PC-9 (cell line): ENCODE measurements at regions not wholly inside any gene's neighbourhood (a gene's known extent, or its start where the extent isn't known, plus 50 kb on each side); places are given as distances from the start of the nearest gene placed in this dataset.
"Not testable (repeated sequence)": the region's sequence is repeated elsewhere in the genome, so short reads cannot be mapped to it uniquely, and the experiment has no call there.

Experiments
- BruUV-seq: library from RNA; stranded (reverse); fragments of 400-500 nt; replicated peaks from 2 replicates; lab custom pipeline; 2021; lab: Mats Ljungman, UMichigan
- CTCF ChIA-PET: fragments of 300-600 bp; sonication (Branson Sonifier 250); formaldehyde crosslinking; loops from one replicate; lab custom pipeline; 2022; ENCODE audit warnings: antibody characterized with exemption; lab: Charles Lee
- POLR2A ChIA-PET: fragments of 300-600 bp; sonication (Branson Sonifier 250); formaldehyde crosslinking; loops from one replicate; lab custom pipeline; 2022; ENCODE audit warnings: antibody characterized with exemption; ENCODE audit not compliant: unreplicated experiment; lab: Charles Lee
- DNase-seq, 2 experiments: peaks; one replicate each; pipeline versions ENCODE4 v3.0.0 to v3.0.0-alpha.2; 2015 to 2022; ENCODE audit warnings: mixed read lengths in 1 of 2
- H2AFZ ChIP-seq: fragments of 200-600 bp; sonication (generic); 2 replicates; pipeline ENCODE4 v1.8.1; 2017; ENCODE audit warnings: antibody characterized with exemption
- H3F3A ChIP-seq: fragments of 200-600 bp; sonication (generic); 2 replicates; pipeline ENCODE4 v1.8.1; 2017; ENCODE audit warnings: antibody characterized with exemption, mild to moderate bottlenecking, low read depth; ENCODE audit not compliant: insufficient read depth
- H3K27ac ChIP-seq: fragments of 200-600 bp; sonication (generic); 2 replicates; pipeline ENCODE4 v1.6.1; 2016; ENCODE audit warnings: mixed run types
- H3K27me3 ChIP-seq: fragments of 200-600 bp; sonication (generic); 2 replicates; pipeline ENCODE4 v1.6.1; 2016; ENCODE audit warnings: low read depth, mixed run types; ENCODE audit not compliant: insufficient read depth
- H3K36me3 ChIP-seq: fragments of 200-600 bp; sonication (generic); 2 replicates; pipeline ENCODE4 v1.6.1; 2016; ENCODE audit warnings: low read depth, mixed run types
- H3K4me1 ChIP-seq: fragments of 200-600 bp; sonication (generic); replicated peaks from 2 replicates; pipeline ENCODE4 v1.6.1; 2016; ENCODE audit warnings: mixed run types; ENCODE audit not compliant: insufficient read depth
- H3K4me2 ChIP-seq: fragments of 200-600 bp; sonication (generic); 2 replicates; pipeline ENCODE4 v1.6.1; 2017; ENCODE audit warnings: mixed run types
- H3K4me3 ChIP-seq: fragments of 200-600 bp; sonication (generic); 2 replicates; pipeline ENCODE4 v1.6.1; 2016; ENCODE audit warnings: mixed run types
- H3K79me2 ChIP-seq: fragments of 200-600 bp; sonication (generic); 2 replicates; pipeline ENCODE4 v1.6.1; 2017; ENCODE audit warnings: low read depth, mixed run types
- H3K9me2 ChIP-seq: fragments of 200-600 bp; sonication (generic); 2 replicates; pipeline ENCODE4 v1.8.1; 2017; ENCODE audit warnings: mild to moderate bottlenecking; ENCODE audit not compliant: insufficient read depth
- H3K9me3 ChIP-seq: fragments of 200-600 bp; sonication (generic); 2 replicates; pipeline ENCODE4 v1.8.1; 2016; ENCODE audit warnings: low read depth; ENCODE audit not compliant: insufficient read depth
- H4K20me1 ChIP-seq: fragments of 200-600 bp; sonication (generic); 2 replicates; pipeline ENCODE4 v1.8.1; 2017; ENCODE audit not compliant: insufficient read depth
- CTCF ChIP-seq: fragments of 200-600 bp; sonication (generic); conservative IDR thresholded peaks from 2 replicates; pipeline ENCODE4 v1.6.1; 2017; ENCODE audit warnings: mixed run types, antibody characterized with exemption, mild to moderate bottlenecking, moderate library complexity
- EZH2 ChIP-seq: fragments of 200-600 bp; sonication (generic); IDR thresholded peaks from 2 replicates; pipeline ENCODE4 v1.8.0; 2017; ENCODE audit warnings: antibody characterized with exemption, low read depth
- intact Hi-C: fragments of 100-400 bp; cut with micrococcal nuclease; formaldehyde crosslinking; loops from one replicate; pipeline ENCODE4 v1.10.0; 2022; ENCODE audit not compliant: unreplicated experiment

- no TSS peak for BruUV-seq
- H2AFZ ChIP-seq: no peak overlapping the region
- CTCF ChIA-PET: no interaction called here
Observed at GRCh38 chrX:1763294-1763693, 148.4 kb downstream of the ASMT start.

GRCh38 chrX:1764883-1765364, 150.1 kb downstream of the ASMT start:
- POLR2A ChIA-PET, H3K4me3 ChIP-seq, H2AFZ ChIP-seq, H3K79me2 ChIP-seq, H3K4me2 ChIP-seq, H4K20me1 ChIP-seq, BruUV-seq, DNase-seq, H3K9me2 ChIP-seq, H3K27ac ChIP-seq, H3K4me1 ChIP-seq, H3K36me3 ChIP-seq, H3K9me3 ChIP-seq, intact Hi-C loops, CTCF ChIA-PET: not testable (repeated sequence)
- peaks cover 45% of the 10 kb centered on the region for H3K27me3 ChIP-seq
- peaks cover 13% of the 10 kb centered on the region; the same call in 1 of the 2 replicates for H3F3A ChIP-seq

More at GRCh38 chrX:1763294-1763693, 148.4 kb downstream of the ASMT start:
- peaks cover 32% of the 10 kb centered on the region for H3K27me3 ChIP-seq
- no peaks in the 10 kb centered on the region for H4K20me1 ChIP-seq
- no peak overlapping the region for H3K4me3 ChIP-seq
- no peaks in the 10 kb centered on the region for H3K4me1 ChIP-seq
- DNase-seq: peak in 1 of 2 experiments; percentile 26
- H3K9me2 ChIP-seq: no peaks in the 10 kb centered on the region; the same call in 1 of the 2 replicates
- H3K4me2 ChIP-seq: no peak overlapping the region
- no peaks in the 10 kb centered on the region for H3K36me3 ChIP-seq
- no peak overlapping the region for H3K27ac ChIP-seq
- H3F3A ChIP-seq: peaks cover 13% of the 10 kb centered on the region; the same call in 1 of the 2 replicates
- H3K79me2 ChIP-seq: no peaks in the 10 kb centered on the region
- H3K9me3 ChIP-seq: no peaks in the 10 kb centered on the region; the same call in 1 of the 2 replicates
- POLR2A ChIA-PET: no interaction called here
- intact Hi-C loops: no loop called here
- TF ChIP-seq EZH2: no peak
- TF ChIP-seq CTCF: no peak

- no peak overlapping the region for H3K4me3 ChIP-seq
- TF ChIP-seq CTCF: no peak
- no peak for TF ChIP-seq EZH2
- H3K9me2 ChIP-seq: no peaks in the 10 kb centered on the region
- peaks cover 59% of the 10 kb centered on the region for H3K27me3 ChIP-seq
- POLR2A ChIA-PET: no interaction called here
- no peaks in the 10 kb centered on the region for H3K79me2 ChIP-seq
- peaks cover 13% of the 10 kb centered on the region; the same call in 1 of the 2 replicates for H3F3A ChIP-seq
- no peak overlapping the region for H2AFZ ChIP-seq
- H3K4me2 ChIP-seq: no peak overlapping the region
- BruUV-seq: no TSS peak
- intact Hi-C loops: no loop called here
- no peaks in the 10 kb centered on the region; the same call in 1 of the 2 replicates for H3K9me3 ChIP-seq
- H3K36me3 ChIP-seq: no peaks in the 10 kb centered on the region
- H3K4me1 ChIP-seq: no peaks in the 10 kb centered on the region
- no peaks in the 10 kb centered on the region for H4K20me1 ChIP-seq
- DNase-seq: no peak
- H3K27ac ChIP-seq: no peak overlapping the region
- CTCF ChIA-PET: no interaction called here
Observed at GRCh38 chrX:1767026-1767425, 152.2 kb downstream of the ASMT start.

GRCh38 chrX:1778817-1779216, 164.0 kb downstream of the ASMT start:
- H3K79me2 ChIP-seq: no peaks in the 10 kb centered on the region
- TF ChIP-seq CTCF (no peak), EZH2 (no peak)
- intact Hi-C loops: no loop called here
- POLR2A ChIA-PET: no interaction called here
- H3K9me2 ChIP-seq: no peaks in the 10 kb centered on the region
- no peaks in the 10 kb centered on the region for H4K20me1 ChIP-seq
- CTCF ChIA-PET: no interaction called here
- BruUV-seq: no TSS peak
- H3K4me2 ChIP-seq: no peak overlapping the region
- no peaks in the 10 kb centered on the region for H3K9me3 ChIP-seq
- H3K4me3 ChIP-seq: no peak overlapping the region
- no peak for DNase-seq
- H3K27ac ChIP-seq: no peak overlapping the region
- H3F3A ChIP-seq: no peaks in the 10 kb centered on the region
- no peak overlapping the region for H2AFZ ChIP-seq
- H3K27me3 ChIP-seq: peaks cover 98% of the 10 kb centered on the region
- no peaks in the 10 kb centered on the region for H3K36me3 ChIP-seq
- H3K4me1 ChIP-seq: no peaks in the 10 kb centered on the region
